OCI-LY1 (cell line): ENCODE measurements at regions not wholly inside any gene's neighbourhood (a gene's known extent, or its start where the extent isn't known, plus 50 kb on each side); places are given as distances from the start of the nearest gene placed in this dataset.

Experiments
- EZH2 ChIP-seq: fragments of 200-600 bp; sonication (generic), shearing (Covaris generic); IDR thresholded peaks from 2 replicates; pipeline ENCODE4 v1.8.0; 2017; ENCODE audit warnings: borderline replicate concordance, mixed run types, mild to moderate bottlenecking, antibody characterized with exemption, low read length, moderate library complexity, mixed read lengths
- TF ChIP-seq, protein P1 (sequence below): fragments of 200-600 bp; sonication (generic), shearing (Covaris generic); IDR thresholded peaks from 2 replicates; pipeline ENCODE4 v1.5.1; 2017; ENCODE audit warnings: mild to moderate bottlenecking, antibody characterized with exemption, low read length, moderate library complexity, mixed read lengths

DNA sequence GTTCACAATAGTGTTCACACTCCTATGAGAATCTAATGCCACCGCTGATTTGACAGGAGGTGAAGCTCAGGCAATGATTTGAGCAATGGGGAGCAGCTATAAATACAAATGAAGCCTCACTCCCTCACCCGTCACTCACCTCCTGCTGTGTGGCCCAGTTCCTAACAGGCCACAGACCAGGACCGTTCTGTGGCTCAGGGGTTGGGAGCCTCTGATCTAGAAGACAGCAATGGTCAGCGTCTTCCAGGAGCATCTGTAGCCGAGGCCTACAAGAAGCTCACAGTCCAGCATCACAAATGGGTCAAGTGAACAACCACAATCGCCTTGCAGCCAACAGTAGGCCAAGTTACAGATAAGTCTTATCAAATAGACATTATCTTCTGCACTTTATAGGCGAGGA lies 110.0 kb upstream of the SLC66A3 start:
- TF ChIP-seq, protein P1, sequence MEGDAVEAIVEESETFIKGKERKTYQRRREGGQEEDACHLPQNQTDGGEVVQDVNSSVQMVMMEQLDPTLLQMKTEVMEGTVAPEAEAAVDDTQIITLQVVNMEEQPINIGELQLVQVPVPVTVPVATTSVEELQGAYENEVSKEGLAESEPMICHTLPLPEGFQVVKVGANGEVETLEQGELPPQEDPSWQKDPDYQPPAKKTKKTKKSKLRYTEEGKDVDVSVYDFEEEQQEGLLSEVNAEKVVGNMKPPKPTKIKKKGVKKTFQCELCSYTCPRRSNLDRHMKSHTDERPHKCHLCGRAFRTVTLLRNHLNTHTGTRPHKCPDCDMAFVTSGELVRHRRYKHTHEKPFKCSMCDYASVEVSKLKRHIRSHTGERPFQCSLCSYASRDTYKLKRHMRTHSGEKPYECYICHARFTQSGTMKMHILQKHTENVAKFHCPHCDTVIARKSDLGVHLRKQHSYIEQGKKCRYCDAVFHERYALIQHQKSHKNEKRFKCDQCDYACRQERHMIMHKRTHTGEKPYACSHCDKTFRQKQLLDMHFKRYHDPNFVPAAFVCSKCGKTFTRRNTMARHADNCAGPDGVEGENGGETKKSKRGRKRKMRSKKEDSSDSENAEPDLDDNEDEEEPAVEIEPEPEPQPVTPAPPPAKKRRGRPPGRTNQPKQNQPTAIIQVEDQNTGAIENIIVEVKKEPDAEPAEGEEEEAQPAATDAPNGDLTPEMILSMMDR = no peak
- no peak for TF ChIP-seq EZH2
